ENCODE measurements at regions not wholly inside any gene's neighbourhood (a gene's known extent, or its start where the extent isn't known, plus 50 kb on each side); places are given as distances from the start of the nearest gene placed in this dataset.

DNA sequence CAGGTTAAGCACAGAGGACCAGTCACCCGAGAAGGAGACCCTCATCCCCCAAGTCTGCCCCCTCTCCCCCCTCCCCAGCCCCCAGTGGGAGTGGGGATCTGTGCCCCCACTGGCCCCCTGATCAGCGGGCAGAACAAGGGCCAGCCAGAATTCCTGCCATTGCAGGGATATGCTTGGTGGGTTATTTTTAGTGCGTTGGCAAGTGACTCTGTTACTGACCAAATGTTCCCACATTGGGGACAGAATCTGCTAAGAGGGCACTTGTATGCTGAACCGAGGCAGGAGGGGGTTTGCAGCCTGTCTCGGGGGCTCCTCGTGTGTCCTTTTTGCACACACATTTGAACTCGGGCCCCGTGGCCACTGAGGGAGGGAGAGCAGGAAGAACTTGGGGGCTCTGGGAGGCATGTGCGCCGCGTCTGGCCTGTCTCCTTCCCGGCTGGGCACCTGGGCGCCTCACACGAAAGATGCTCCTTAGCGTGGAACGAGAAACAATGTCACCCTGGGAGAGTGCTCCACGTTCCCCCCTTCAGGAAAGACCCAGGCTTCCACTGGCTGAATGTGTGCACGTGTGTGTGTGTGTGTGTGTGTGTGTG, 66.4 kb upstream of the CASZ1 start:
- TF ChIP-seq SNAI2 (CRISPR knock-in tag; IDR thresholded peaks at IDR 0.05) (no peak), OSR1 (CRISPR knock-in tag; IDR thresholded peaks at IDR 0.05) (no peak), GLIS3 (CRISPR knock-in tag; IDR thresholded peaks at IDR 0.05) (no peak), ARNTL (CRISPR knock-in tag; IDR thresholded peaks at IDR 0.05; ENCODE audit: borderline replicate concordance, low read depth) (no peak), PATZ1 (CRISPR knock-in tag; IDR thresholded peaks at IDR 0.05; ENCODE audit: borderline replicate concordance) (no peak), ZFP3 (CRISPR knock-in tag; IDR thresholded peaks at IDR 0.05) (no peak), RARB (CRISPR knock-in tag; IDR thresholded peaks at IDR 0.05) (no peak), ESRRG (CRISPR knock-in tag; IDR thresholded peaks at IDR 0.05) (no peak), ZC3H10 (CRISPR knock-in tag; IDR thresholded peaks at IDR 0.05) (no peak), BACH2 (CRISPR knock-in tag; IDR thresholded peaks at IDR 0.05; ENCODE audit: borderline replicate concordance) (no peak), ZFP30 (CRISPR knock-in tag; IDR thresholded peaks at IDR 0.05) (no peak), CSDC2 (CRISPR knock-in tag; IDR thresholded peaks at IDR 0.05) (no peak), ZNF70 (CRISPR knock-in tag; IDR thresholded peaks at IDR 0.05) (no peak), TCF4 (CRISPR knock-in tag; IDR thresholded peaks at IDR 0.05; ENCODE audit: borderline replicate concordance) (no peak), ZNF565 (CRISPR knock-in tag; conservative IDR thresholded peaks at IDR 0.05; ENCODE audit: low read depth) (no peak), TSHZ2 (CRISPR knock-in tag; IDR thresholded peaks at IDR 0.05) (no peak), ISL1 (CRISPR knock-in tag; IDR thresholded peaks at IDR 0.05) (no peak)
- TF ChIP-seq, protein P1, sequence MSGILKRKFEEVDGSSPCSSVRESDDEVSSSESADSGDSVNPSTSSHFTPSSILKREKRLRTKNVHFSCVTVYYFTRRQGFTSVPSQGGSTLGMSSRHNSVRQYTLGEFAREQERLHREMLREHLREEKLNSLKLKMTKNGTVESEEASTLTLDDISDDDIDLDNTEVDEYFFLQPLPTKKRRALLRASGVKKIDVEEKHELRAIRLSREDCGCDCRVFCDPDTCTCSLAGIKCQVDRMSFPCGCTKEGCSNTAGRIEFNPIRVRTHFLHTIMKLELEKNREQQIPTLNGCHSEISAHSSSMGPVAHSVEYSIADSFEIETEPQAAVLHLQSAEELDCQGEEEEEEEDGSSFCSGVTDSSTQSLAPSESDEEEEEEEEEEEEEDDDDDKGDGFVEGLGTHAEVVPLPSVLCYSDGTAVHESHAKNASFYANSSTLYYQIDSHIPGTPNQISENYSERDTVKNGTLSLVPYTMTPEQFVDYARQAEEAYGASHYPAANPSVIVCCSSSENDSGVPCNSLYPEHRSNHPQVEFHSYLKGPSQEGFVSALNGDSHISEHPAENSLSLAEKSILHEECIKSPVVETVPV (CRISPR knock-in tag; IDR thresholded peaks at IDR 0.05): no peak
- TF ChIP-seq, protein P2, sequence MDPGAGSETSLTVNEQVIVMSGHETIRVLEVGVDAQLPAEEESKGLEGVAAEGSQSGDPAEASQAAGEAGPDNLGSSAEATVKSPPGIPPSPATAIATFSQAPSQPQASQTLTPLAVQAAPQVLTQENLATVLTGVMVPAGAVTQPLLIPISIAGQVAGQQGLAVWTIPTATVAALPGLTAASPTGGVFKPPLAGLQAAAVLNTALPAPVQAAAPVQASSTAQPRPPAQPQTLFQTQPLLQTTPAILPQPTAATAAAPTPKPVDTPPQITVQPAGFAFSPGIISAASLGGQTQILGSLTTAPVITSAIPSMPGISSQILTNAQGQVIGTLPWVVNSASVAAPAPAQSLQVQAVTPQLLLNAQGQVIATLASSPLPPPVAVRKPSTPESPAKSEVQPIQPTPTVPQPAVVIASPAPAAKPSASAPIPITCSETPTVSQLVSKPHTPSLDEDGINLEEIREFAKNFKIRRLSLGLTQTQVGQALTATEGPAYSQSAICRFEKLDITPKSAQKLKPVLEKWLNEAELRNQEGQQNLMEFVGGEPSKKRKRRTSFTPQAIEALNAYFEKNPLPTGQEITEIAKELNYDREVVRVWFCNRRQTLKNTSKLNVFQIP (CRISPR knock-in tag; IDR thresholded peaks at IDR 0.05; ENCODE audit: borderline replicate concordance, low read depth): no peak
- no peak for ATAC-seq

DNA sequence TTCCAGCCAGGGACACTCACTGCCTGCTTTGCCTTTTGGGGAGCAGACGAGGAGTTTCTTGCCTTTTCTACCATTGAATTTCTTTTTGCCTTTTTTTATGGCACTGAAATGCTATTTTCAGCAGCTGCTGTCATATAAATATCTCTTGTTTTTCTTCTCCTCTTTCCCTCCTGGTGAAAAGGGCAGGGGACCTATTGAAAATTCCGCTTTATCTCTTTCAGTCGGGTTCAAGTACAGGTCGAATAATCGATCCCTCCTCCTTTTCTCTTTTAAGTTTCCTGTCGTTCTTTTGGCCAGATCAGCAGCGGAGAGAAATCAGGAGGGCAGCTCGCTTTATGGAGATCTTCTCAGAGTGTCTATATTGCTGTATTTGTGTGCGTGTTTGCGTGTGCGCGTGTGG, 67.4 kb upstream of the CASZ1 start:
- TF ChIP-seq PATZ1 (CRISPR knock-in tag; IDR thresholded peaks at IDR 0.05; ENCODE audit: borderline replicate concordance) (no peak), ZFP3 (CRISPR knock-in tag; IDR thresholded peaks at IDR 0.05) (no peak), TOX (CRISPR knock-in tag; IDR thresholded peaks at IDR 0.05; ENCODE audit: borderline replicate concordance) (no peak), ARNTL (CRISPR knock-in tag; IDR thresholded peaks at IDR 0.05; ENCODE audit: borderline replicate concordance, low read depth) (no peak), ZC3H10 (CRISPR knock-in tag; IDR thresholded peaks at IDR 0.05) (no peak), PPARA (CRISPR knock-in tag; IDR thresholded peaks at IDR 0.05; ENCODE audit: borderline replicate concordance) (no peak)
- TF ChIP-seq, protein P1 (CRISPR knock-in tag; IDR thresholded peaks at IDR 0.05): no peak
- ATAC-seq: no peak
